Activated CD4-positive, alpha-beta T cell treated with anti-CD3 and anti-CD28 coated beads, Interleukin-2, Interleukin-6, amounts not matched to agents 100 ng/mL and 50 ng/mL, durations not matched to agents 16 hours and 8 hours (primary cell): ENCODE measurements at regions not wholly inside any gene's neighbourhood (a gene's known extent, or its start where the extent isn't known, plus 50 kb on each side); places are given as distances from the start of the nearest gene placed in this dataset.

Source experiments
- DNase-seq: peaks from one replicate; pipeline ENCODE4 v3.0.0-alpha.2; 2020

DNA sequence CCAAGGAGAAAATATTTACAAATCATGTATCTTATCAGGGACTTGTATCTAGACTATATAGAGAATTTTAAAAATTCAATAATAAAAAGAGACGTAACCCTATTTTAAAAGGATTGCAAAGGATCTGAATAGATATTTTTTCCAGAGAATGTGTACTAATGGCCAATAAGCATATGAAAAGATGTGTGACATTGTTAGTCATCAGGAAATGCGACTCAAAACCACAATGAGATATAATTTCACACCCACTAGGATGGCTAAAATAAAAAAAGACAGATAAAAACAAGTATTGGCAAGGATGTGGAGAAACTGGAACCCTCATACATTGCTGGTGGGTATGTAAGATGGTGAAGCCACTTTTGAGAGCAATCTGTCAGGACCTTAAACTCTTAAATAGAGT, 141.9 kb upstream of the BMP4 start:
- DNase-seq = no peak

DNA sequence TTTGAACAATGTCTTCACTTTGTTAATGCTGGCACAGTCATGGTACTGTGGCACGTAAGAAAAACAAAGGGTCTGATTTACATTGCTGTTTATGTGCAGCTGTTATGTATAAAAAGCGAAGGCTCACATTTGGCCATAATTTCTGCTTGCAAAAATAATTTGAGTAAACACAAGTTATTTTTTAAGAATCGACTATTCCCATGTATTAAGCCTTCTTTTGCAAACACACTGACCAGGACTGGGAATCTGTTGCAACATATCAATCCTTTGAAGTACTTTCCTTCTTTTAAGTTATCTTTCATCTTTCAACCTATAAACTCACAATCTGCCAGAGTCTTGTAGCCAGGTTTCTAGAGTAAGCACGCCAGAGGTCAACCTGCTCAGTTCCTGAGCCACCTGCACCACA, 145.4 kb upstream of the BMP4 start:
- no peak for DNase-seq

DNA sequence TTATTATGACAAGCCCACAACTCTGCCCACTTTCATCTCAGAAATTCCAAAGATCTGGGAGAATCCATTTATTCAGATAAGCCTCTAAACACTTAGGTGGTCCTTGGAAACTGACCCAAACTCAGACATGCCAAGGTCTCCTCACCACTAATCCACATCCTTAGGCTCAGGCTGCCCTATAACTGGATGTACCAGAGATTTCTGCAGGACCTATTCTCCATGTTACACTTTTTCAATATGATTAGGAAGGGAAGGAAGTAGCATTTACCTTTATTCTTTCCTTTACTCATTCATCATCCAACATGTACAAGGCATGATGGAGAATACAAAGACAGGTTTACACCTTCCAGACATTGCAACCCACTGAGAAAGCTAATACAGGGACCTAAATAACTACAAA, 145.9 kb upstream of the BMP4 start:
- no peak for DNase-seq

DNA sequence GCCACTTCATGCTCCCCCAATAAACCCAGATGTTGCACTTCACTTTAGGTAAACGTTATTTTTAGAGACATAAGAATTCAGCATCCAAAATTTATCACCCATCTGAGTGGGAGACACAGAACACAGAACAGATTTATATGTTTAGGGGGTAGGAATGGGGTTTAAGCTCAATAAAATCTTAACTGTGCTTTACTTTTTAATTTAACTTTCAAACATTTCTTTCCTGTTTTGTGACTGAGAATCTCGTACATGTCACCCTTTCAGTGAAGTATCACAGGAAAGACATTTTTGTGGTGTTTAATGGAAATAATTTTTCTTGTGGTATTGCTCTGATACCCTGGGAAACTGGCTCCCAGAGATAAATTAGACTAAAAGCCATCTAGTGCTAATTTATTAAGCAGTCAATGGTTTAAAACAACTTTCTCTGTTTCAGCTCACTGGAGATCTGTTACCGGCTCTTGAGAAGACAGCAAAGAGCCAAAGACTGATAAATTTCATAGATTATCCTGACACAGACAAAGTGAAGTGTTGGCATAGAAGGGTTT, 148.0 kb upstream of the BMP4 start:
- no peak for DNase-seq

DNA sequence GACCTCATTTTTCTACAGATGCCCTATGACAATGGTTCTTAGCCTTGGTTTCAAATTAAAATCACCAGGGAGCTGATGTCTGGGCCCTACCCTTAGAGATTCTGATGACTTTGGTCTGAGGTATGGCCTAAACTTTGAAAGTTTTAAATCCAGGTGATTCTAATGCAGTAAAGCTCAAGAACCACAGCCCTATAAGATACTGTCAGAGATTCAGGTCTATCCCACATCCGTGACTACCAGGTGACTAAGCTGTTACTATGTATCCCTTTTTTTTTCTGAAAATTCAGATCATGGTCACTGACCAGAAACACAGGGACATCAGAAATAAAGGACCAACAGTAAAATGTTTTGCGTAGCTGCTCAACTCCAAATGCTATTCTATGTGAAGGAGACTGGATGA, 148.8 kb upstream of the BMP4 start:
- DNase-seq = no peak

DNA sequence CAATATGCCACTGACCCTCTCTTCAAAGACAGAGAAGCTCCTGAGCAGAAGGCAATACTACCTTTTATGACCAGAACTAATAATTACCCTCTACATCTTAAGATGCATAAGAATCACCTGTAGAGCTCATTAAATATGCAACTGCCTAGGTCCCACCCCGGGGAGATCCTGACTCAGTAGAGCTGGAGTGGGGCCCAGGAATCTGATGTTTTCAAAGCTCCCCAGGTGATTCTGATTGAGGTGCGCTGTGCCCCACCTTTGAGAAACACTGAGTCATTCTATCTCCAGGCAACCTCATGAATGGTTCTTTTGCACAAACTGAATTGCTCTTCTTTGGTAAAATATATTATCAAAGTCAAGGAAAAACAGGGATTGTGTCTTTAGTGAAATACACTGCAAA, 149.3 kb upstream of the BMP4 start:
- DNase-seq = no peak

DNA sequence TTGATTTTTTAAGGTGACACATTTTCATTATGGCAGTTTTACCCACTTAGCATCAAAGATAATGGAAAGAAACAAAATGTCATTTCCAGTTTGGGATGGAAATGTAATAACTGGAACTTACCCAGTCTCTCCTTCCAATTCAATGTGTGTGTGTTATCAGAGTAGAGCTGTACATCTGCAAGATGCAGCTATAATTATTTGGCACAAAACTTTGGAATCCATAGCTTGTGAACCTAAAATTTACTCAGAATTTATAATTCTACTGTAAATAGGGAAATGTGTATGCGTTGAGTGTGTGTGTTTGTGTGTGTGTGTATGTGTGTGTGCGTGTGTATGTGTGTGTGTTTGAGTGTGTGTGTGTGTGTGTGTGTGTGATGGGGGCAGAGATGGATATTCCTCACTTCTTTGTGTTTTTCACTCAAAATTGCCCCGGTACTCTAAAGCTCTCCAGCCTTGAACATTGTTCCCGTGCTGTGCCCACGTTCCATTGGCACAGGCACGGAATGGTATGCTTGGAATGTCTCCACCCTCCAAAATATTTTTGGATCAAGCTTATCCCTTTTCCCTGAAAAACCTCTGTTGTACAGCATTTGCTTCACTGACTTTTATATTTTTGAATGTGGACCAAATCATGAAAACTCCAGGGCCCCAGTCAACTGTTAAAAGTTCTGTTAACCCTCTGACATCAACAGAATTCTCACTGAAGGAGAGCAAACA, 150.2 kb upstream of the BMP4 start:
- DNase-seq = no peak

DNA sequence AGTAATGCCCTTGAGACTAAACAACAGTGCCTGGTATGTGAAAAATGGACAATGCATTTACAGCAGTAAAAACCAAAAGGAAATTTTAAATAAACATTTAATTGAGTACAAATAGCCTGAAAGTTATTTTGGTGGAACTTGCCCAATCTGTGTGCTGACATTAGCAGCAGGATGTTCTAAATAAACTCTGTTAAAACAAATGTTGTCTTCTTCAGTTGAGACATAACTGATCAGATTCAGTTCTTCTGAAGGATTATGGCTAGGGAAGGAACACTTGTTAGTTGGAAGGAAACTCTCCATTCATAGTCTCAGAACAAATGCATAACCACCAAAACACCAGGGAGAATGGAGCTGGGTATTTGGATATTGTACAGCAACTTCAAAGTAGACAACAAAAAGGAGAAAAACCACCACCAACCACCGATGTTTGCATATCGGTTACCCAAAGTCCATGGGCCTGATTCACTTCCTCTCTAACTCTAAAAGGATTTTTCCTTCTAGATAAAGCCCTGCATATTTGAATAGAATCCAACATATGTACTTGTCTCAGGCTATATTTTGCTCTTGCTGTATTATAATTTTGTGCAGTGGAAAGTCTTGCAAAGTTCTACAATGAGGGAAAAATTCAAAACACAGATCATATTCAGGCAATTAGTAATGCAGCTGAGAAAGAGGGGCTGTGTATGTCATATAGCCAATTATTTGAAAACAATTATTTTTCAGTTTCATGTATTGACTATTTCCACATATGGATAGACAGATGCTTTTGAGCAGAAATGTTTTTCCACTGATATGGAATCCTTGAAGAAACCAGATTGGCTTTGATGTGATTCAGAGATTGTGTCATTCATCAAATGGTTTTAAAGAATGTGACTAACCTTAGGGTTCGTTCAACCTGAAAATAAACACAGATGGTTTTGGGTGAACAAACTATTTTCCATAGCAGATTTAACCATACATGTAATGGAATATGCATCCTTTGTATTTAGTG, 152.2 kb upstream of the BMP4 start:
- no peak for DNase-seq

DNA sequence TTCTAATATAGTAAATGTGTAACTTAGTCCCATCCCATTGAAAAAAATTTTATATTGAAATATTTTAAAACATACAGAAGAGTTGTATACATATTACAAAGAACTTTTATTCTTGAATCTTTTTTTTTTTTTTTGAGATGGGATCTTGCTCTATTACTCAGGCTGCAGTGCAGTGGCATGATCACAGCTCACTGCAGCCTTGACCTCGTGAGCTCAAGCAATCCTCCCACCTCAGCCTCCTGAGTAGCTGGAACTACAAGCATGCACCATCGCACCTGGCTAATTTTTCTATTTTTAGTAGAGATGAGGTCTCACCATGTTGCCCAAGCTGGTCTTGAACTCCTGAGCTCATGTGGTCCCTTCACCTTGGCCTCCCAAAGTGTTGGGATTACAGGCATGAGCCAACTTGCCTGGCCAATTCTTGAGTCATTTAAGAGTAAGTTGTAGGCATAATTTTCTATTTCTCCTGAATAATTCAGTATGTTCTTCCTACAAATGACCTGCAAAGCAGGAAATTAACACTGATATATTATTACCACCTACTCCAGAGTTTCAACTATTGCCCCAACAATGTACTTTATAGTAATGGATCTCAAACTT, 153.0 kb upstream of the BMP4 start:
- DNase-seq = no peak

DNA sequence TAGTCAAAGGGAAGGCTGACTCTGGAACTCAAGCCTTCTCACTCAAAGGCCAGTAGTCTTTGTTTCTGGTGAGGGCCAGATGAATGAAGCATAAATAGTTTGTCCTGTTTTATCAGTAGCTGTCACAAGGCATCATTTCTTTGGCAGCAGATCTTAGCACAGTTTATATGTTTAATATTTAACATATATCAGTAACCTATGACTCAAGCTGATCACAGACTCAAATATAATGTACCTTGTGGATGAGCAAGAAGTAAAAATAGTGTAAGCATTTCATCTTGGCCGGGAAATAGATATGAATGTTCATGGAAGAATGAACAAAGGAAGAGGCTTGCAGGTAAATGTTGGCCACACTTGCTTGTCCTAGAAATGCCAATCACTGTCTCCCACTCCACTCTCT, 158.3 kb upstream of the BMP4 start:
- DNase-seq = no peak

DNA sequence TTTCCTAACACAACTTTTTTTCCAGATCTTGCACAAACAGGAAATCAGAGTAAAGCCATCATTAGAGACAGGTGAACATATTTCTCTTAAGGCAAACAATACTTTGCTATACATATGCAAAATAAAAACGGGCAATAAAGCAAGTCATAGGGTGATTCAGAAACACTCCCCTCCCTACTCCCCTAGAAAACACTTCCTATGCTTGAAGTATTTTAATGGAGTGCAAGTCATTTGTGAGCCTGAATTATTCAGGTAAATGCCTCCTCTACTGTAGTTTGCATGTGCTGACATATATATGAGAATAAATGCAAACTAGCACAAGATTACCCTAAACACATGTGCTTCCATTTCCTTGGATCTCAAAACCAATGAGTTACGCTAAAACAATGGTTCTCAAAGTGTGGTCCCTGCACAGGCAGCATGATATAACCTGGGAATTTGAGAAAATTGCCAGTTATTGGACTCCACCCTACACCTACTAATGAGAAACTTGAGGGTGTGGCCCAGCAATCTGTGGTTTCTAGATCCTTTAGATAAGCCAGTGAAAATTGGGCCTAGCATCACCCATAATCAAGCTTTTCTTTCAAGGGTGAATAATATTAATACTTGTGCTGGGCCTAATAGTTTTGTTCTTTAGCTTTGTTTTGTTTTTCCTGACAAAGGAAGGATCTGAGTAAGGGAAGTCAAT, 159.7 kb upstream of the BMP4 start:
- DNase-seq = no peak

DNA sequence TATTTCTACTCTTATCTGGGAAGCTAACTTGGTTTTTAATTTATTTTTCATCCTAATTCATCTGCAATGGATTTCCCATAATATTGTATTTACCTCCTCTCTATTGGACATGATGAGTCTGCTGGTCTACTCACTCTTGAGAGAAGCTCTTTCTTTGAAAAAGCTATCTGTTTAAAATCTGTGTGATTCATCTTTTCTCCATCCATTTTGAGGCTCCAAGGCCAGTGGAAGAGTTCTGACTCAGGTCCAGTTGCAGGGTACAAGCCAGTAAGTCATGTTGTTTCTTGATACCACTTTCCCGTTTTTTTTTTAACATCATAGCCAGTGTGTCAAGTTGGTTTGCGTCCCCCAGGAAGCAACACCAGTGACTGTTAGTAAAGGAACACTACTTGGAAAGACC, 160.3 kb upstream of the BMP4 start:
- DNase-seq = no peak

DNA sequence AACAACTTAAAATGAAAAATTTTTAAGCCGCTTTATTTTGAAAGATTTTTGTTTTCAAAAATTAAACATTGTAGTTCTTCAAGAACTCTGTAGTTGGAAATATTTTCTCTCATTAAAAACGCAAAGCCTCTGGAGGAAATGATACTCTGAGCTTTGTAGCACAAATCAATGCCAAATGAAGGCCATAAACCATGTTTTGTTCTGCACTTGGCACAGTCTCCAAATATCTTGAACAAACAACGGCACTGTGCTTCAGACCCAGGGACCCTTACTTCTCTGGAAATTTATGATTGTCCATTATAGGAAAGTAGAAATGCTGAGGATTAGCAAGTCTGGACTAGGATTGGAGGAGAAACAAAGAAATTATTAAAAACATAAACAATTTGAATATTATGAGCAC, 160.8 kb upstream of the BMP4 start:
- DNase-seq = no peak

DNA sequence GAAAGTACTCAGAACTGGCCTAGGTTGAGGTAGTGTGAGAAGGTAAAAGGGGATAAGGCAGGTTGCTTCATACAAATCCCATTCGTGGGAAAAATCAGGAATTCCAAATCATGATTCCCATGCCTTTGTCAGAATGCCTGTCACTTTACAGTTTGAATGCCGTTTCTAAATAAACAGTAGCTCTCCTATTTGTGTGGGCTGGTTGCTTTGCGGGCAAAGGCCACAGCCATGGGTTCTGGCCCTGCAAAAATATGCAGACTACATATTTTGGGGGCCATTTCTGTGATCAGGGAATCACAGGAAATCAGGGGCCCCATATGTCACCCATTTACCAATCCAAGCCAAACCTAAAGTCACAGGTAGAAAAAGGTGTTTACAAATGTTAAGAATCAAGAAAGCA, 161.3 kb upstream of the BMP4 start:
- no peak for DNase-seq

DNA sequence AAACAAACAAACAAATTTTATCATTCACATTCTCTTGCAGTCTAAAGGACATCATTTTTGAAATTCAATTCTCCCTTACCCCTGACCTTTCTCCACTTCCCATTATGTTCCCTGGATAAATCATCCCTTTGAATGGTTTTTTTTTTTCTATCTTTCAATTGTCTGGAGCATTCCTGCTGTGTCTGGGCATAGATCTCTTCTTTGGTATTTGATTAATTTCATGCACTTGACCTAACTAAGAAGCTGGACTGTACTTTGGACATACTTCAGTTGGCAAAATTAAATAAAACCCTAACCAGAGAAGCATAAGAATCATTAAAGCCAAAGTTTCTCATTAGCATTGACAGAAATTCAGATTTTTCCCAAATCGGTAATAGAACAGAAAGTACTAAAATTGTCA, 163.6 kb upstream of the BMP4 start:
- no peak for DNase-seq

DNA sequence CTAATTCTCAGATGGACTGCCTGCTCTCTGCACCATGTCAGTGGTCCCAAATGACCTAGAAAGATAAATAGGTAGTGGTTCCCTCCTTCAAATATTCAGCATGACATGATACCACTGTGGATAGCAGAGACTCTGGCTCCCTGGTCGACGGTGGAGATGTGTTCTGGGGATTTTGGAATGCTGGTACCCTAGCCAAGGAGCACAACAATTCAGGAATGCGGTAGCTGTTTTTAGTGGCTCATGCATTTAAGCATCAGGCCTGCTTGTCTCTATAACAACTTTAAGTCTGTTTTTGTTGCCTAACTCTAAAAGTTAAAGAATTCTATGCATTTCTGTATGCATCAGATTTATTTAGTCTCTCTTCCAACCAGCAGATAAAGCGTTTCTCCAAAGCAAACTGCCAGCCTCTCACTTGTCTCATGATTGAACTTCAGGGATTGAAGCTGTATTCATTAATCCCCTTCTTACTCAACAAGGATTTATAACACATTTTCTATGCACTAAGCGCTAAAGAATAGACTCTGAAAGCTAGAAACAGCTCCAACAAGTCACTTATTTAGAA, 164.9 kb upstream of the BMP4 start:
- DNase-seq = no peak

DNA sequence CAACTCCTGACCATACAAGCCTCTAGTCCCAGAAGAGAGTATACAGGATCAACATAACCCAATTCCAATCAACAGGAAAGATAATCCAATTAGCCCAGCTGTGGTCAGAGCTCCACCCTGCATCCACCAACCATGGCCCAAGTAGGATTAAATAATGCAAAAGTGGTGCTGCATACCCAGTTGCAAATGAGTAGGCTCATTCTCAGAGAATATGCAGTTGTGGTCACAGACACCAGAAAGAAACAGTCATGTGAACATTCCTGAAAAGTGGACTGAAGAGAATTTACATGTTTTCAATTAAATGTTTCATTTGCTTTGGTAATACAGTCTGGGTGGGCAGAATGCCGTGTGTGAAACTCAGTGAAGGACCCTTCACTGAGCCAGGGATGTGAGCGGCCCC, 167.2 kb upstream of the BMP4 start:
- no peak for DNase-seq

DNA sequence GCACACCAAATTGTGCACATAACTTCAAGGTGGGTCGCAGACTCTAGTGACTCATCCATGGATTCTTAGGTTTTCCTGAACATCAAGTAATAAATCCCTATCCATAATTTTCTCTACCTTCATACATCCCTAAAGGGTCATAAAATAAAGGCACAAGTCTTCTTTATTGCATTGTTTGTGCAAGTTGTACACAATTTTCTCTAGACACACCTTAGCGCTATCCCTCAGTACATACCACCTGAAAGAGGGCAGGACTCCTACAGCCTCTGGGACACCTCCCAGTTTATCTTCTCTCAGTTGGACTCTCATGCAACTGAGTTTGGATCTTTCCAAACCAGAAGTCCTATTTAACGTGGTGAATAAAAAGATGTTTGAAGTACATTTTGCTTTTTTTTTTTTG, 168.5 kb upstream of the BMP4 start:
- DNase-seq = no peak

DNA sequence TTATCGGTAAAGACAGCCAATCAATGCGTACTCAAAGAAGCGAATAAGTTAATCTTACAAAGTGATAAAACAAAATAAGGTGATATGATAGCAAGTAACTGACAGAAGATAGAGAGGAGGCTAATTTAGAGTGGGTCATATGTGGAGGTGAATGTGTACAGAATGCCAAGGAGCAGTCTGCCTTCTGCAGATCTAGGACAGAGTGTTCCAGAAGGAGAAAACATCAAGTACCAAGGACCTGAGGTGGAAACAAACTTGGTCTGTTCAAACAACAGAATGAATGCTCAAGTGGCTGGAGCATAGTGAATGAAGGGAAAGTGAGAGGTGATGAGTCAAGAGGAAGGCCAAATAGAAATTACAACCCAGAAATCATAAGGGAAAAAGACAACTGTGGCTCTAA, 170.3 kb upstream of the BMP4 start:
- DNase-seq = no peak

DNA sequence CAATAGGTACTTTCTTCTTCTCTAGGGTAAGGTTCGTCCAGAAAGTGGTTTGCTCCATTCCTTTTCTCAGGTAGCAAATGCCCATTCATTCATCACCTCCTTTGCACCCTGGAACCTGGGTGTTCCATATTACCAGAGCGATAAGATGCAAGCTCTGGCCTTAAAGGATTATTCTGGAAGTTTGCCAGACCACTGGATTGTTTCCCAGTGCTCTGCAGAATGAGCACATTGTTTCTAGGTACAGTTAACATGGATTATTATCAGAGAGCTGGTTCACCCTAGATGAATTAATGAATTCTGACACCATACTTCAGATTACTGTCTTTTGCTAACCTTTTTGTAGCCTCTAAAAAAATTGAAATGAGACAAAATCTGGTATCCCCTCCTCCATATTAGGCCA, 170.9 kb upstream of the BMP4 start:
- no peak for DNase-seq

DNA sequence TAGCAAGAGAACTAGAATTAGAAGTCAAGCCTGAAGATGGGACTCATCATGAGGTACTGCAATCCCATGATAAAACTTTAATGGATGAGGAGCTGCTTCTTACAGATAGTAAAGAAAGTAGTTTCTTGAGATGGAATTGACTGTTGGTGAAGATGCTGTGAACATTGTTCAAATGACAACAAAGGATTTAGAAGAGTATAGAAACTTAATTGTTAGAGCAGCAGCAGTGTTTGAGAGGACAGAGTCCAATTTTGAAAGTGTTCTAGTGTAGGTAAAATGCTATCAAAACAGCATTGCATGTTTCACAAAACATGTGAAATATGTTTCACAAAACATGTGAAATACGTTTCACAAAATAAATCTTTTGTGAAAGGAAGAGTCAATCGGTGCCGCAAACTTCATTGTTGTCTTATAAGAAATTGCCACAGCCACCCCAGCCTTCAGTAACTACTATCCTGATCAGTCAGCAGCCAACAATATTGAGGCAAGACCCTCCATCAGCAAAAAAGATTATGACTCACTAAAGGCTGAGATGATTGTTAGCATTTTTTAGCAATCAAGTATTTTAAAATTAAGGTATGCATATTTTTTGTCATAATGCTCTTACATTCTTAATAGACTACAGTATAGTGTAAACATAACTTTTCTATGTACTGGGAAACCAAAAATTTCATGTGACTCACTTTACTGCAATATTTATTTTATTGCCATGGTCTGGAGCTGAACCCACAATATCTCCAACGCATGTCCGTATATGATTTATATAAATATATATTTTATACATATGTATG, 173.4 kb upstream of the BMP4 start:
- no peak for DNase-seq

DNA sequence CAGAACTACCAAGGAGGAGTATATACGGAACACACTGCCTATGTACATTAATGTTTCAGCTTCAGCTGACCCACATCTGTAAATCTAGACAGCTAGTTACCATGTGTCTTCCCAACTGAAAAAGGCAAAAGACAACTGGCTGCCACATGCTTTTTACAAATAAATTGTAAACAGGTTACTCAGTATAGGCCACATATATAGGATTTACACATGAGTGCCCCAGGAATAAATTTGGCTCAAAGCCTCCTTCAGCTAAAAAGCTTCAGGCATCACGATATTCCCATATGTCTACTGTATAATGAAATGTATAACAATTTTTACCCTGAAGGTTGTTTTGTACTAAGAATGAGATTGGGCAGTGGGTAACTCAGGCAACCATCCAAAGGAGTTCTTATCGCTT, 175.9 kb upstream of the BMP4 start:
- no peak for DNase-seq
